Gastrocnemius medialis (tissue), 4 donors: ENCODE measurements at regions not wholly inside any gene's neighbourhood (a gene's known extent, or its start where the extent isn't known, plus 50 kb on each side); places are given as distances from the start of the nearest gene placed in this dataset.
A peak's percentile ranks its signal among the peaks of the same experiment; 100 is the strongest.

ENCODE experiments used
- ATAC-seq, 2 donors: fragments of 150-250 bp; one replicate each; pipeline ENCODE4 v1.9.1; 2016
- DNase-seq, 2 donors: peaks; one replicate each; pipeline ENCODE4 v3.0.0-alpha.2; 2019
- H3K27ac ChIP-seq, 4 donors: fragments of 200-600 bp; sonication (generic); 1 replicate in 1 of 4; 2 replicates in 3 of 4; pipeline ENCODE4 v1.5.1; 2016 to 2018; ENCODE audit warnings: mild to moderate bottlenecking in 2 of 4, moderate library complexity in 1 of 4
- H3K27me3 ChIP-seq, 3 donors: fragments of 200-600 bp; sonication (generic) in 2 of 3; 1 replicate in 1 of 3; 2 replicates in 2 of 3; pipeline versions ENCODE4 v1.5.1 to v1.6.0; 2016 to 2019; ENCODE audit warnings: mild to moderate bottlenecking in 1 of 3, moderate library complexity in 1 of 3
- H3K36me3 ChIP-seq, 2 donors: fragments of 200-600 bp; sonication (generic) in 1 of 2; one replicate each; pipeline ENCODE4 v1.5.1; 2017 to 2018
- H3K4me1 ChIP-seq, 2 donors: fragments of 200-600 bp; sonication (generic) in 1 of 2; one replicate each; pipeline ENCODE4 v1.5.1; 2016 to 2017; ENCODE audit warnings: mild to moderate bottlenecking in 2 of 2
- H3K4me3 ChIP-seq, 4 donors: fragments of 200-600 bp; sonication (generic) in 3 of 4; 1 replicate in 1 of 4; 2 replicates in 3 of 4; pipeline ENCODE4 v1.5.1; 2016 to 2019; ENCODE audit warnings: mild to moderate bottlenecking in 2 of 4
- H3K9me3 ChIP-seq, 3 donors: fragments of 200-600 bp; sonication (generic) in 2 of 3; 1 replicate in 1 of 3; 2 replicates in 2 of 3; pipeline ENCODE4 v1.5.1; 2016 to 2019
- POLR2A ChIP-seq, 2 donors: fragments of 450-650 bp; IDR thresholded peaks; one replicate each; pipeline ENCODE4 v1.6.1; 2017; ENCODE audit warnings: antibody characterized with exemption in 2 of 2, mild to moderate bottlenecking in 2 of 2, moderate library complexity in 2 of 2
- in situ Hi-C, 4 donors: fragments of 200-750 bp; cut with MboI; loops; one replicate each; pipeline versions ENCODE4 v1.15.0 to v1.8.0; 2017; ENCODE audit warnings: low sequenced_read_pairs in 4 of 4
- intact Hi-C: fragments of 100-400 bp; cut with DNase I; formaldehyde crosslinking; loops from one replicate; pipeline ENCODE4 v1.15.1; 2023; ENCODE audit warnings: low total_unique reads
- TF ChIP-seq, protein P1 (sequence below), 5 experiments: fragments of 450-650 bp in 3 of 5; fragments of 200-600 bp in 2 of 5; sonication (generic) in 2 of 5; IDR thresholded peaks in 4 of 5; conservative IDR thresholded peaks in 1 of 5; 1 replicate in 4 of 5; 2 replicates in 1 of 5; pipeline ENCODE4 v1.5.1; 2016 to 2019; ENCODE audit warnings: antibody characterized with exemption in 5 of 5, mild to moderate bottlenecking in 3 of 5, moderate library complexity in 3 of 5

DNA sequence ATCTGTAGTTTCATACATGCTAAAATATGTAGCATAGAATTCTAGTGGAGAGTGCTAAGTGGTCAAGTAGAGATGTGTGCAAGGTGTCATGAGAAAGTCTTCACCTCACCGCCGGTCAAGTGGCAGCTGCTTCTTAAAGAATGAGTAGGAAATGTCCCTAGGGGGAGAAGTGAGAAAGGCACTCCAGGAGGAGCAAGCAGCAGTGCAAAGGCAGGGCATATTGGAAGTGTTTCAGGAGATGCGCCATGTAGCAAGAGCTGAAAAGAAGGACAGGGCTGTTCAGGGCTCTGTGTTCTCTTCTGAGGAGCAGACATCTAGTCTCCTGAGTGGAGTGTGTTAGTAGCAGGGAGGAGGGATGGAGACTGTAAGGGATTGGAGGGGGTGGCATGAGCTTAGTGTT, 312.4 kb upstream of the SEMA6D start:
- no peak overlapping the region for H3K27ac ChIP-seq
- in situ Hi-C loops (no loop called here), intact Hi-C loops (no loop called here)
- peaks cover 0 to 6% of the 10 kb centered on the region in 2 donors for H3K4me1 ChIP-seq
- DNase-seq (no peak), ATAC-seq (no peak)
- H3K36me3 ChIP-seq: no peaks in the 10 kb centered on the region
- TF ChIP-seq, protein P1, sequence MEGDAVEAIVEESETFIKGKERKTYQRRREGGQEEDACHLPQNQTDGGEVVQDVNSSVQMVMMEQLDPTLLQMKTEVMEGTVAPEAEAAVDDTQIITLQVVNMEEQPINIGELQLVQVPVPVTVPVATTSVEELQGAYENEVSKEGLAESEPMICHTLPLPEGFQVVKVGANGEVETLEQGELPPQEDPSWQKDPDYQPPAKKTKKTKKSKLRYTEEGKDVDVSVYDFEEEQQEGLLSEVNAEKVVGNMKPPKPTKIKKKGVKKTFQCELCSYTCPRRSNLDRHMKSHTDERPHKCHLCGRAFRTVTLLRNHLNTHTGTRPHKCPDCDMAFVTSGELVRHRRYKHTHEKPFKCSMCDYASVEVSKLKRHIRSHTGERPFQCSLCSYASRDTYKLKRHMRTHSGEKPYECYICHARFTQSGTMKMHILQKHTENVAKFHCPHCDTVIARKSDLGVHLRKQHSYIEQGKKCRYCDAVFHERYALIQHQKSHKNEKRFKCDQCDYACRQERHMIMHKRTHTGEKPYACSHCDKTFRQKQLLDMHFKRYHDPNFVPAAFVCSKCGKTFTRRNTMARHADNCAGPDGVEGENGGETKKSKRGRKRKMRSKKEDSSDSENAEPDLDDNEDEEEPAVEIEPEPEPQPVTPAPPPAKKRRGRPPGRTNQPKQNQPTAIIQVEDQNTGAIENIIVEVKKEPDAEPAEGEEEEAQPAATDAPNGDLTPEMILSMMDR (IDR thresholded peaks at IDR 0.05 in 4 of 5, conservative IDR thresholded peaks at IDR 0.05 in 1 of 5): no peak
- TF ChIP-seq POLR2A (IDR thresholded peaks at IDR 0.05): no peak
- no peaks in the 10 kb centered on the region for H3K27me3 ChIP-seq
- no peaks in the 10 kb centered on the region for H3K9me3 ChIP-seq
- no peak overlapping the region for H3K4me3 ChIP-seq

DNA sequence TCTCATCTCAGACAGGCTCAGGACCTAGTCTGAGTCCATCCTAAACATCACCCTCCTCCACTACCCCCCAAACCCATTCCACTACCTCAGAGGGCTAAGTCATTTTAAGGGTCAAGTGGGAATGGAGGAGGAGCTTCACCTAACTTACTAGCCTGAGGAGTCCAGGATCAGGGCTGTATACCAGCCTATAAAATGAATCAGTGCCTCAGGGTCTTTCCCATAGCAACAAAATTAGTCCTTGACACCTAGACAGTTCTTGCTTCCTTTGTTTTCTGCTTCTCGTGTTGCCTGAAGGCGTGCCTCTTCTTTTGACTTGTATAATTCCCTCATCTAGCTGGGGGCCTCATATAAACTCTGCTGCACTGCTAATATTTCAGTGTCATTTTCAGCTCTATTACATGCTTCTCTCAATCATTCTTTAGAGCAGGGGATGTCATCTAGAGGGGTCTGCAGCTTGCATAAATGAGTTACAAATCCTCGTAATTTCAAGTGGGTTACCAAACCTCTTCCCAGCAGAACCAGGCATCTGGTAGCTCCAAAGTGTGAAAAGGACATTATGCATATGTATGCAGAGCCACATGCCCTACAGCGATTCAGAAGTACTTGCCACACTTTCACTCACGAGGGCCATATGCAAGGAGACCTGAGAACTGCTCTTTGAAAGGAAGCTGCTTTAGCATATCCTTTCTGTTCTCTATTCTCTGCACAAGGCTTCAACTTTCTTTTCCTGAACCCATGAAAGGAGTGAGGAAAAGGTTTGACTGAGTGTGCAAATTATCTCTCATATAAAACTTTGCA, 311.7 kb upstream of the SEMA6D start:
- ATAC-seq (no peak), DNase-seq (no peak)
- no peak overlapping the region for H3K4me3 ChIP-seq
- no peaks in the 10 kb centered on the region for H3K9me3 ChIP-seq
- TF ChIP-seq, protein P1 (IDR thresholded peaks at IDR 0.05 in 4 of 5, conservative IDR thresholded peaks at IDR 0.05 in 1 of 5): no peak
- H3K36me3 ChIP-seq: no peaks in the 10 kb centered on the region
- no peaks in the 10 kb centered on the region for H3K27me3 ChIP-seq
- H3K27ac ChIP-seq: no peak overlapping the region
- in situ Hi-C loops (no loop called here), intact Hi-C loops (no loop called here)
- H3K4me1 ChIP-seq: peaks cover 0 to 6% of the 10 kb centered on the region in 2 donors

DNA sequence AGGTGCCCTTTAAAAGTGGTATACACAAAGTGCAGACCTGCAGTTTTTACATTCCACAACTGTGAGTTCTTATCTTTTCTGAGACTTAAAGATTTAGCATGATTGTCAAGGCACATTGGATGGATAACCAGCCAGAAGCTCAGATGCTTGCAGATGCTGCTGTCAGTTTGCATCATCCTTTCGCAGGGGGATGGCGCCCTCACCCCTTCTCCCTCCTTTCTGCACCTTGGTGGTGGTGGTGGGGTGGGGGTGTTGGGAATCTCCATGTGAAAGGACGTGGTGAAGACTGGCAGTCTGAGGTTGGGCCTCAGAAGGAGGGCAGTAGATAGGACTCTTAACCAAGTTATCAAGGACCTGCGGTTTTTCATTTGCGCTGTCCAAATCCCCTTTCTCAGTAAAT, 309.6 kb upstream of the SEMA6D start:
- DNase-seq (no peak), ATAC-seq (no peak)
- Histone ChIP-seq H3K27ac (no peak overlapping the region), H3K36me3 (no peaks in the 10 kb centered on the region), H3K9me3 (no peaks in the 10 kb centered on the region), H3K4me3 (no peak overlapping the region), H3K4me1 (peaks cover 0 to 6% of the 10 kb centered on the region in 2 donors), H3K27me3 (no peaks in the 10 kb centered on the region)
- intact Hi-C loops (no loop called here), in situ Hi-C loops (no loop called here)
- no peak for TF ChIP-seq POLR2A (IDR thresholded peaks at IDR 0.05)
- TF ChIP-seq, protein P1 (IDR thresholded peaks at IDR 0.05 in 4 of 5, conservative IDR thresholded peaks at IDR 0.05 in 1 of 5): no peak

DNA sequence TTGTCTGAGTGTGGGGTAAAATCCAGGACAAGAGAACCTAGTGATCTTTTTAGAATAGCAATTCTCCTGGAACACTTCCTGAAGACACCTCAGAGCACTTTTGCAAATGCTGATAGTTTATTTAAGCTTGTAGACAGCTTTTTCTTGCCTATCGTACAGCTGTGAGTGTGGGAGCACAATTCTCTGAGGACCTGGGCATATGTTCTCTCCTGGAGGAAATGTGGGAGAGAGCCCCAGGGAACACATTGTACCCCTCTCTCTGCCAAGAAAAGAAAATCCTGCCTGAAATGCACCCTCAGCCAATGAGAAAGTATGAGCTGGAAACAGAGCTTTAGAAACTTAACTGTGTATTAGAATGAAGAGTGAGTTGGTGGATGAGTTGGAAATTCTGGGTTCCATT, 308.3 kb upstream of the SEMA6D start:
- intact Hi-C loops: no loop called here
- Histone ChIP-seq H3K36me3 (no peaks in the 10 kb centered on the region), H3K9me3 (no peaks in the 10 kb centered on the region), H3K4me1 (peaks cover 0 to 6% of the 10 kb centered on the region in 2 donors), H3K27ac (no peak overlapping the region), H3K4me3 (no peak overlapping the region), H3K27me3 (no peaks in the 10 kb centered on the region)
- ATAC-seq (peak in 1 of 2 donors; percentile 45), DNase-seq (no peak)
- in situ Hi-C loops: no loop called here
- TF ChIP-seq POLR2A (IDR thresholded peaks at IDR 0.05): no peak
- TF ChIP-seq, protein P1 (IDR thresholded peaks at IDR 0.05 in 4 of 5, conservative IDR thresholded peaks at IDR 0.05 in 1 of 5): no peak

DNA sequence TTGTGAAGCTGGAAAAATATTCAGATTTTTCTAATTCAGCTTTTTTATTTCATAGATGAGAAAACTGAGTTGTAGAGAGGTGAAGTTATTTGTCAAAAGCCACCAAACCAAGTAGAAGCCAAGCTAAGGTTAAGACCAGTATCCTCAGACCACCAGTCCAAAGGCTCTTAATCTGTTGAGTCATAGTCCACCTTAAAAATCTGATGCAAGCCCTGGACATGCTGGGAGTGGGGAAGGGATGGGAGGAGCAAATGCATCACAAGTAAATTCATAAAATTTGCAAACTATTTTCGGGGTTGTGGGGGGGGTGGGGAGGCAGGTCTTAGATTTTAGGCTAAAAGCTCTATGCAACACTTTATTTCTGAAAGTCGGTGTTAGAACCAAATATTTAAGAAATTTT, 307.7 kb upstream of the SEMA6D start:
- intact Hi-C loops (no loop called here), in situ Hi-C loops (no loop called here)
- Histone ChIP-seq H3K4me3 (no peak overlapping the region), H3K36me3 (no peaks in the 10 kb centered on the region), H3K27me3 (no peaks in the 10 kb centered on the region), H3K9me3 (no peaks in the 10 kb centered on the region), H3K27ac (no peak overlapping the region), H3K4me1 (peaks cover 0 to 6% of the 10 kb centered on the region in 2 donors)
- no peak for TF ChIP-seq POLR2A (IDR thresholded peaks at IDR 0.05)
- TF ChIP-seq, protein P1 (IDR thresholded peaks at IDR 0.05 in 4 of 5, conservative IDR thresholded peaks at IDR 0.05 in 1 of 5): no peak
- DNase-seq (no peak), ATAC-seq (no peak)
